DND-41 (cell line): ENCODE measurements at regions not wholly inside any gene's neighbourhood (a gene's known extent, or its start where the extent isn't known, plus 50 kb on each side); places are given as distances from the start of the nearest gene placed in this dataset.

ENCODE experiments used
- ATAC-seq: fragments of 200-7000 bp; cut with Tn5 transposase; 3 replicates; pipeline ENCODE4 v1.9.1; 2021; ENCODE audit warnings: low read depth; ENCODE audit not compliant: insufficient read depth
- DNase-seq: peaks from one replicate; pipeline ENCODE4 v3.0.0-alpha.2; 2020
- H2AFZ ChIP-seq: 2 replicates; pipeline ENCODE4 v1.6.0; 2012; ENCODE audit warnings: low read depth, low read length
- H3K27ac ChIP-seq: 2 replicates; pipeline ENCODE4 v1.5.1; 2012; ENCODE audit warnings: low read length, inconsistent platforms
- H3K27me3 ChIP-seq: fragments of 200-600 bp; sonication (generic); 2 replicates; pipeline ENCODE4 v1.6.0; 2012; ENCODE audit warnings: low read length, mild to moderate bottlenecking, inconsistent platforms; ENCODE audit not compliant: insufficient read depth, poor library complexity
- H3K36me3 ChIP-seq: 2 replicates; pipeline ENCODE4 v1.5.1; 2012; ENCODE audit warnings: low read length, inconsistent platforms; ENCODE audit not compliant: insufficient read depth
- H3K4me1 ChIP-seq: 2 replicates; pipeline ENCODE4 v1.5.1; 2012; ENCODE audit warnings: mild to moderate bottlenecking, low read length; ENCODE audit not compliant: insufficient read depth
- H3K4me2 ChIP-seq: 2 replicates; pipeline ENCODE4 v1.6.0; 2012; ENCODE audit warnings: mild to moderate bottlenecking, moderate library complexity, low read length, inconsistent platforms; ENCODE audit not compliant: insufficient read depth
- H3K4me3 ChIP-seq, 2 experiments: fragments of 200-600 bp in 1 of 2; shearing (Covaris generic) in 1 of 2; 2 replicates each; pipeline ENCODE4 v1.5.1; 2012 to 2016; ENCODE audit warnings: inconsistent platforms in 2 of 2, low read length in 2 of 2, mild to moderate bottlenecking in 2 of 2, low read depth in 1 of 2, moderate library complexity in 1 of 2
- H3K79me2 ChIP-seq: 2 replicates; pipeline ENCODE4 v1.6.0; 2012; ENCODE audit warnings: low read length, inconsistent platforms; ENCODE audit not compliant: insufficient read depth
- H3K9ac ChIP-seq: 2 replicates; pipeline ENCODE4 v1.6.0; 2012; ENCODE audit warnings: low read depth, mild to moderate bottlenecking, inconsistent platforms, low read length, moderate library complexity
- H3K9me3 ChIP-seq: 2 replicates; pipeline ENCODE4 v1.5.1; 2012; ENCODE audit warnings: low read length, moderate library complexity, mild to moderate bottlenecking, inconsistent platforms; ENCODE audit not compliant: insufficient read depth, severe bottlenecking
- H4K20me1 ChIP-seq: 2 replicates; pipeline ENCODE4 v1.6.0; 2012; ENCODE audit warnings: low read length; ENCODE audit not compliant: insufficient read depth
- CTCF ChIP-seq: IDR thresholded peaks from 2 replicates; pipeline ENCODE4 v1.5.1; 2012; ENCODE audit warnings: borderline replicate concordance, low read length, moderate library complexity, mild to moderate bottlenecking; ENCODE audit not compliant: poor library complexity, severe bottlenecking; ENCODE audit errors: extremely low read depth
- EZH2 ChIP-seq: IDR thresholded peaks from 3 replicates; pipeline ENCODE4 v1.6.1; 2012; ENCODE audit warnings: borderline replicate concordance, low read depth, mild to moderate bottlenecking, moderate library complexity, low read length, inconsistent platforms; ENCODE audit not compliant: severe bottlenecking

- no peaks in the 10 kb centered on the region for H3K9me3 ChIP-seq
- H3K36me3 ChIP-seq, result no peaks in the 10 kb centered on the region
- no peak overlapping the region for H2AFZ ChIP-seq
- ATAC-seq (no peak), DNase-seq (no peak)
- H3K4me1 ChIP-seq, result no peaks in the 10 kb centered on the region
- H3K4me2 ChIP-seq, result no peak overlapping the region
- H3K4me3 ChIP-seq, result no peak overlapping the region
- H3K79me2 ChIP-seq, result no peaks in the 10 kb centered on the region
- TF ChIP-seq EZH2 (no peak), CTCF (no peak)
- H3K27ac ChIP-seq, result no peak overlapping the region
- no peak overlapping the region for H3K9ac ChIP-seq
- H3K27me3 ChIP-seq, result peaks cover 2% of the 10 kb centered on the region
- H4K20me1 ChIP-seq, result no peaks in the 10 kb centered on the region
These were observed 327.3 kb upstream of the HSF2 start for GRCh38 chr6:122072014-122072647.

- Histone ChIP-seq H3K27ac (no peak overlapping the region), H4K20me1 (no peaks in the 10 kb centered on the region), H3K27me3 (peaks cover 2% of the 10 kb centered on the region), H2AFZ (no peak overlapping the region), H3K4me2 (no peak overlapping the region), H3K9ac (no peak overlapping the region), H3K36me3 (no peaks in the 10 kb centered on the region), H3K79me2 (no peaks in the 10 kb centered on the region), H3K9me3 (no peaks in the 10 kb centered on the region), H3K4me3 (no peak overlapping the region), H3K4me1 (no peaks in the 10 kb centered on the region)
- TF ChIP-seq CTCF, result no peak
- TF ChIP-seq EZH2, result no peak
- no peak for ATAC-seq
- DNase-seq, result no peak
These were observed 324.2 kb upstream of the HSF2 start for GRCh38 chr6:122075084-122075838.

GRCh38 chr6:122075917-122076316 is 323.5 kb upstream of the HSF2 start:
- Histone ChIP-seq H3K27me3 (peaks cover 2% of the 10 kb centered on the region), H3K9ac (no peak overlapping the region), H2AFZ (no peak overlapping the region), H3K4me2 (no peak overlapping the region), H3K36me3 (no peaks in the 10 kb centered on the region), H3K27ac (no peak overlapping the region), H3K9me3 (no peaks in the 10 kb centered on the region), H3K4me3 (no peak overlapping the region), H3K79me2 (no peaks in the 10 kb centered on the region), H4K20me1 (no peaks in the 10 kb centered on the region), H3K4me1 (no peaks in the 10 kb centered on the region)
- TF ChIP-seq EZH2 (no peak), CTCF (no peak)
- ATAC-seq (no peak), DNase-seq (no peak)
